GM18870 (cell line): ENCODE measurements at regions not wholly inside any gene's neighbourhood (a gene's known extent, or its start where the extent isn't known, plus 50 kb on each side); places are given as distances from the start of the nearest gene placed in this dataset.
"Not testable (repeated sequence)": the region's sequence is repeated elsewhere in the genome, so short reads cannot be mapped to it uniquely, and the experiment has no call there.

Experiments used
- ATAC-seq: cut with Tn5 transposase; IDR thresholded peaks from one replicate; pipeline ENCODE4 v1.9.1; 2021; ENCODE audit warnings: moderate library complexity; ENCODE audit not compliant: unreplicated experiment

- ATAC-seq = no peak
Measured at GRCh38 chr5:145660897-145661640, 174.1 kb downstream of the PRELID2 start.

GRCh38 chr5:145658435-145658834, 176.7 kb downstream of the PRELID2 start:
- ATAC-seq = no peak

- not testable (repeated sequence) for ATAC-seq
Measured at GRCh38 chr5:145652700-145653099, 182.4 kb downstream of the PRELID2 start.

- not testable (repeated sequence) for ATAC-seq
Measured at GRCh38 chr5:145647137-145647536, 188.0 kb downstream of the PRELID2 start.

GRCh38 chr5:145643214-145643613, 191.9 kb downstream of the PRELID2 start:
- not testable (repeated sequence) for ATAC-seq

GRCh38 chr5:145637396-145637795, 197.7 kb downstream of the PRELID2 start:
- no peak for ATAC-seq

GRCh38 chr5:145636371-145636770, 198.8 kb downstream of the PRELID2 start:
- no peak for ATAC-seq

GRCh38 chr5:145633474-145633873, 201.7 kb downstream of the PRELID2 start:
- ATAC-seq = no peak

GRCh38 chr5:145632701-145633100, 202.4 kb downstream of the PRELID2 start:
- ATAC-seq = no peak

- no peak for ATAC-seq
Measured at GRCh38 chr5:145629047-145629446, 206.1 kb downstream of the PRELID2 start.

GRCh38 chr5:145628525-145628924, 206.6 kb downstream of the PRELID2 start:
- ATAC-seq = no peak

- ATAC-seq = no peak
Measured at GRCh38 chr5:145619806-145620310, 215.3 kb downstream of the PRELID2 start.

- ATAC-seq = not testable (repeated sequence)
Measured at GRCh38 chr5:145616739-145617138, 218.4 kb downstream of the PRELID2 start.

GRCh38 chr5:145598983-145599382, 236.2 kb downstream of the PRELID2 start:
- no peak for ATAC-seq

- no peak for ATAC-seq
Measured at GRCh38 chr5:145598184-145598583, 237.0 kb downstream of the PRELID2 start.

GRCh38 chr5:145591578-145591977, 243.6 kb downstream of the PRELID2 start:
- no peak for ATAC-seq

- no peak for ATAC-seq
Measured at GRCh38 chr5:145589063-145589462, 246.1 kb downstream of the PRELID2 start.

GRCh38 chr5:145588558-145588957, 246.6 kb downstream of the PRELID2 start:
- no peak for ATAC-seq

GRCh38 chr5:145588113-145588512, 247.0 kb downstream of the PRELID2 start:
- ATAC-seq = no peak

GRCh38 chr5:145587710-145588109, 247.4 kb downstream of the PRELID2 start:
- peak; percentile 45 for ATAC-seq

- ATAC-seq = no peak
Measured at GRCh38 chr5:145587308-145587672, 247.9 kb downstream of the PRELID2 start.

- no peak for ATAC-seq
Measured at GRCh38 chr5:145586661-145587307, 248.4 kb downstream of the PRELID2 start.
